SK-N-SH (cell line): ENCODE measurements at regions not wholly inside any gene's neighbourhood (a gene's known extent, or its start where the extent isn't known, plus 50 kb on each side); places are given as distances from the start of the nearest gene placed in this dataset.

ENCODE experiments used
- CTCF ChIA-PET: fragments of 300-600, 350-600 bp; formaldehyde crosslinking; extraction: SDS; loops from one replicate; lab custom pipeline; 2021; lab: Yijun Ruan, JAX
- POLR2A ChIA-PET: fragments of 350-600 bp; sonication (Branson Sonifier 250); formaldehyde crosslinking; extraction: SDS; loops from one replicate; lab custom pipeline; 2020; ENCODE audit warnings: antibody characterized with exemption, inconsistent platforms; lab: Yijun Ruan, JAX
- DNase-seq: peaks from one replicate; pipeline ENCODE4 v3.0.0; 2012
- H2AFZ ChIP-seq: fragments of 200-600 bp; sonication (generic); 2 replicates; pipeline ENCODE4 v1.8.1; 2016; ENCODE audit warnings: antibody characterized with exemption, mild to moderate bottlenecking, low read depth
- H3F3A ChIP-seq: fragments of 200-600 bp; sonication (generic); replicated peaks from 2 replicates; pipeline ENCODE3; 2016; ENCODE audit warnings: antibody characterized with exemption, mild to moderate bottlenecking; ENCODE audit not compliant: insufficient read depth
- H3K27ac ChIP-seq, 2 experiments: fragments of 200-500 bp in 1 of 2; fragments of 200-600 bp in 1 of 2; sonication (Bioruptor generic) in 1 of 2; sonication (generic), shearing (Covaris generic) in 1 of 2; 2 replicates each; pipeline versions ENCODE4 v1.5.1 to v1.6.1; 2014 to 2016; ENCODE audit warnings: low read depth in 2 of 2, inconsistent platforms in 1 of 2, low read length in 1 of 2, mild to moderate bottlenecking in 1 of 2, mixed read lengths in 1 of 2
- H3K27me3 ChIP-seq: fragments of 200-600 bp; sonication (generic), shearing (Covaris generic); 2 replicates; pipeline ENCODE4 v1.6.1; 2016; ENCODE audit warnings: mixed run types; ENCODE audit not compliant: insufficient read depth
- H3K36me3 ChIP-seq, 2 experiments: fragments of 200-500 bp in 1 of 2; fragments of 200-600 bp in 1 of 2; sonication (Bioruptor generic) in 1 of 2; sonication (generic) in 1 of 2; replicated peaks in 1 of 2; 2 replicates each; pipeline versions ENCODE3 to v1.5.1; 2014 to 2016; ENCODE audit warnings: low read length in 1 of 2, mild to moderate bottlenecking in 1 of 2; ENCODE audit not compliant: insufficient read depth in 2 of 2, control insufficient read depth in 1 of 2
- H3K4me1 ChIP-seq, 2 experiments: fragments of 200-500 bp in 1 of 2; fragments of 200-600 bp in 1 of 2; sonication (Bioruptor generic) in 1 of 2; sonication (generic), shearing (Covaris generic) in 1 of 2; 2 replicates each; pipeline versions ENCODE4 v1.5.1 to v1.6.1; 2014 to 2016; ENCODE audit warnings: low read depth in 1 of 2, low read length in 1 of 2, mixed run types in 1 of 2; ENCODE audit not compliant: insufficient read depth in 2 of 2, control insufficient read depth in 1 of 2
- H3K4me2 ChIP-seq: fragments of 200-600 bp; sonication (generic), shearing (Covaris generic); 2 replicates; pipeline ENCODE4 v1.6.1; 2017; ENCODE audit warnings: mixed run types
- H3K4me3 ChIP-seq, 2 experiments: fragments of 200-500 bp in 1 of 2; fragments of 200-600 bp in 1 of 2; sonication (Bioruptor generic) in 1 of 2; sonication (generic), shearing (Covaris generic) in 1 of 2; 2 replicates each; pipeline versions ENCODE4 v1.5.1 to v1.8.1; 2014 to 2016; ENCODE audit warnings: low read depth in 2 of 2, inconsistent platforms in 1 of 2, low read length in 1 of 2, mild to moderate bottlenecking in 1 of 2, mixed read lengths in 1 of 2, moderate library complexity in 1 of 2
- H3K79me2 ChIP-seq: fragments of 200-600 bp; sonication (generic); 2 replicates; pipeline ENCODE4 v1.8.1; 2017; ENCODE audit warnings: mild to moderate bottlenecking; ENCODE audit not compliant: insufficient read depth
- H3K9ac ChIP-seq: fragments of 200-600 bp; sonication (generic); 2 replicates; pipeline ENCODE4 v1.6.1; 2017; ENCODE audit warnings: mixed run types
- H3K9me2 ChIP-seq: fragments of 200-600 bp; sonication (generic); 2 replicates; pipeline ENCODE4 v1.6.1; 2017; ENCODE audit warnings: mixed run types
- H3K9me3 ChIP-seq: fragments of 200-600 bp; sonication (generic); 2 replicates; pipeline ENCODE4 v1.6.1; 2017; ENCODE audit warnings: mixed run types, mild to moderate bottlenecking, moderate library complexity
- H4K20me1 ChIP-seq: fragments of 200-600 bp; sonication (generic); 2 replicates; pipeline ENCODE4 v1.6.1; 2017; ENCODE audit warnings: mild to moderate bottlenecking, mixed run types; ENCODE audit not compliant: insufficient read depth
- ELF1 ChIP-seq: IDR thresholded peaks from 2 replicates; pipeline ENCODE4 v1.4.0; 2012
- EP300 ChIP-seq, 2 experiments: IDR thresholded peaks; 2 replicates each; pipeline versions ENCODE4 v1.4.0 to v1.6.1; 2012; ENCODE audit warnings: borderline replicate concordance in 1 of 2, low read depth in 1 of 2, low read length in 1 of 2
- EZH2phosphoT487 ChIP-seq: fragments of 200-600 bp; sonication (generic); IDR thresholded peaks from 2 replicates; pipeline ENCODE4 v1.6.1; 2017; ENCODE audit warnings: low read depth, mixed run types, mild to moderate bottlenecking, antibody characterized with exemption, moderate library complexity, borderline replicate concordance
- FOSL2 ChIP-seq: IDR thresholded peaks from 2 replicates; pipeline ENCODE4 v1.4.0; 2012; ENCODE audit warnings: low read depth, mild to moderate bottlenecking, moderate library complexity, borderline replicate concordance
- FOXJ3 ChIP-seq: sonication (generic); formaldehyde crosslinking; IDR thresholded peaks from 2 replicates; pipeline ENCODE4 v1.5.1; 2020; ENCODE audit warnings: mild to moderate bottlenecking, missing genetic modification reagents
- FOXM1 ChIP-seq: IDR thresholded peaks from 2 replicates; pipeline ENCODE4 v1.4.0; 2012; ENCODE audit warnings: low read depth, mild to moderate bottlenecking
- GATA2 ChIP-seq: sonication (generic); formaldehyde crosslinking; IDR thresholded peaks from 2 replicates; pipeline ENCODE4 v1.5.0; 2020; ENCODE audit warnings: mild to moderate bottlenecking, missing genetic modification reagents
- JUND ChIP-seq: IDR thresholded peaks from 2 replicates; pipeline ENCODE4 v1.4.0; 2012
- MEF2A ChIP-seq: IDR thresholded peaks from 2 replicates; pipeline ENCODE4 v1.4.0; 2012; ENCODE audit warnings: low read depth, borderline replicate concordance
- MXI1 ChIP-seq: IDR thresholded peaks from 2 replicates; pipeline ENCODE4 v1.6.1; 2012; ENCODE audit warnings: mild to moderate bottlenecking, low read depth, low read length, improper control_type of control experiment
- NFIC ChIP-seq: IDR thresholded peaks from 2 replicates; pipeline ENCODE4 v1.4.0; 2012; ENCODE audit warnings: borderline replicate concordance
- NRF1 ChIP-seq: IDR thresholded peaks from 2 replicates; pipeline ENCODE4 v1.6.1; 2012; ENCODE audit warnings: low read depth, mild to moderate bottlenecking, low read length
- POLR2AphosphoS5 ChIP-seq: IDR thresholded peaks from 2 replicates; pipeline ENCODE4 v1.6.1; 2012; ENCODE audit warnings: low read depth, low read length
- RAD21 ChIP-seq: IDR thresholded peaks from 2 replicates; pipeline ENCODE4 v1.6.1; 2012; ENCODE audit warnings: mild to moderate bottlenecking, low read length
- SMC3 ChIP-seq: IDR thresholded peaks from 2 replicates; pipeline ENCODE4 v1.6.1; 2012; ENCODE audit warnings: low read depth, low read length, improper control_type of control experiment
- TCF12 ChIP-seq: IDR thresholded peaks from 2 replicates; pipeline ENCODE4 v1.4.0; 2012
- TEAD4 ChIP-seq: IDR thresholded peaks from 2 replicates; pipeline ENCODE4 v1.4.0; 2012; ENCODE audit warnings: mild to moderate bottlenecking, borderline replicate concordance; ENCODE audit not compliant: insufficient read depth
- WGBS: methylation state at CpG from one replicate; pipeline ENCODE4 v1.1.6; 2017; ENCODE audit warnings: low lambda C conversion rate; 5-methylcytosine and 5-hydroxymethylcytosine counted together
- TF ChIP-seq, protein P1 (sequence below): IDR thresholded peaks from 2 replicates; pipeline ENCODE4 v1.4.0; 2012; ENCODE audit warnings: low read depth
- TF ChIP-seq, protein P2 (sequence below): IDR thresholded peaks from 2 replicates; pipeline ENCODE4 v1.4.0; 2012; ENCODE audit warnings: low read depth, borderline replicate concordance
- TF ChIP-seq, protein P3 (sequence below): IDR thresholded peaks from 2 replicates; pipeline ENCODE4 v1.4.0; 2012; ENCODE audit warnings: low read depth, borderline replicate concordance

DNA sequence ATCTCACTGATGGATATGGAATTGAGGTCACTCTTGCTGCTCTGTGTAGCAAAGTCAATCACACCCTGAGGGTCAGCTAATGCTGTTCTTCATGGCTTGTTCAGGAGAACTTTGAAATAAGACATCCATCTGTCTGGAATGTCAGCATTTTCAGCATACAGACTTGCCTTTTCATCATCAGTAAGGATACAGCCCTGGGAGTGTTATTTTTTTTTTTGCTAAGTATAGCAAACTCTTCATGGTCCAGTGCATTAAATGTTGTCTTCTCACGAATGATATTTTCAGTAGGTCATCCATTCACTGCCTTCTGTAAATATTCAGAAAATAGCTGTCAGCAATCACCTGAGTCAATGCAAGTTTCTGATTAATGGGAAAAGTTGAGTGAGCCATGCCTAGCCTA lies 268.8 kb upstream of the SMIM31 start:
- 5% methylated on average over 1 of the region's 1 CpG for WGBS
- no peak for DNase-seq
- ChIA-PET CTCF (no interaction called here), POLR2A (no interaction called here)
- H2AFZ ChIP-seq: no peak overlapping the region
- no peaks in the 10 kb centered on the region for H3K79me2 ChIP-seq
- no peaks in the 10 kb centered on the region for H3K36me3 ChIP-seq
- no peaks in the 10 kb centered on the region for H3K9me2 ChIP-seq
- no peaks in the 10 kb centered on the region for H3K9me3 ChIP-seq
- peaks cover 0 to 13% of the 10 kb centered on the region in 2 experiments; a peak in 1 of 4 replicates for H3K4me1 ChIP-seq
- no peaks in the 10 kb centered on the region for H4K20me1 ChIP-seq
- TF ChIP-seq, protein P1, sequence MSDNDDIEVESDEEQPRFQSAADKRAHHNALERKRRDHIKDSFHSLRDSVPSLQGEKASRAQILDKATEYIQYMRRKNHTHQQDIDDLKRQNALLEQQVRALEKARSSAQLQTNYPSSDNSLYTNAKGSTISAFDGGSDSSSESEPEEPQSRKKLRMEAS: no peak
- TF ChIP-seq EZH2phosphoT487 (no peak), NRF1 (no peak), TEAD4 (no peak), JUND (no peak), GATA2 (CRISPR knock-in tag) (no peak), FOXJ3 (CRISPR knock-in tag) (no peak), NFIC (no peak), TCF12 (no peak), POLR2AphosphoS5 (no peak), SMC3 (no peak), MEF2A (no peak), RAD21 (no peak), FOSL2 (no peak)
- TF ChIP-seq, protein P2, sequence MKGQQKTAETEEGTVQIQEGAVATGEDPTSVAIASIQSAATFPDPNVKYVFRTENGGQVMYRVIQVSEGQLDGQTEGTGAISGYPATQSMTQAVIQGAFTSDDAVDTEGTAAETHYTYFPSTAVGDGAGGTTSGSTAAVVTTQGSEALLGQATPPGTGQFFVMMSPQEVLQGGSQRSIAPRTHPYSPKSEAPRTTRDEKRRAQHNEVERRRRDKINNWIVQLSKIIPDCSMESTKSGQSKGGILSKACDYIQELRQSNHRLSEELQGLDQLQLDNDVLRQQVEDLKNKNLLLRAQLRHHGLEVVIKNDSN: no peak
- TF ChIP-seq, protein P3, sequence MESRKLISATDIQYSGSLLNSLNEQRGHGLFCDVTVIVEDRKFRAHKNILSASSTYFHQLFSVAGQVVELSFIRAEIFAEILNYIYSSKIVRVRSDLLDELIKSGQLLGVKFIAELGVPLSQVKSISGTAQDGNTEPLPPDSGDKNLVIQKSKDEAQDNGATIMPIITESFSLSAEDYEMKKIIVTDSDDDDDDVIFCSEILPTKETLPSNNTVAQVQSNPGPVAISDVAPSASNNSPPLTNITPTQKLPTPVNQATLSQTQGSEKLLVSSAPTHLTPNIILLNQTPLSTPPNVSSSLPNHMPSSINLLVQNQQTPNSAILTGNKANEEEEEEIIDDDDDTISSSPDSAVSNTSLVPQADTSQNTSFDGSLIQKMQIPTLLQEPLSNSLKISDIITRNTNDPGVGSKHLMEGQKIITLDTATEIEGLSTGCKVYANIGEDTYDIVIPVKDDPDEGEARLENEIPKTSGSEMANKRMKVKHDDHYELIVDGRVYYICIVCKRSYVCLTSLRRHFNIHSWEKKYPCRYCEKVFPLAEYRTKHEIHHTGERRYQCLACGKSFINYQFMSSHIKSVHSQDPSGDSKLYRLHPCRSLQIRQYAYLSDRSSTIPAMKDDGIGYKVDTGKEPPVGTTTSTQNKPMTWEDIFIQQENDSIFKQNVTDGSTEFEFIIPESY: no peak
- H3K9ac ChIP-seq: no peak overlapping the region
- H3K4me3 ChIP-seq: no peak overlapping the region
- H3K27ac ChIP-seq: no peak overlapping the region
- H3F3A ChIP-seq: no peaks in the 10 kb centered on the region
- no peaks in the 10 kb centered on the region for H3K27me3 ChIP-seq
- no peak overlapping the region for H3K4me2 ChIP-seq

DNA sequence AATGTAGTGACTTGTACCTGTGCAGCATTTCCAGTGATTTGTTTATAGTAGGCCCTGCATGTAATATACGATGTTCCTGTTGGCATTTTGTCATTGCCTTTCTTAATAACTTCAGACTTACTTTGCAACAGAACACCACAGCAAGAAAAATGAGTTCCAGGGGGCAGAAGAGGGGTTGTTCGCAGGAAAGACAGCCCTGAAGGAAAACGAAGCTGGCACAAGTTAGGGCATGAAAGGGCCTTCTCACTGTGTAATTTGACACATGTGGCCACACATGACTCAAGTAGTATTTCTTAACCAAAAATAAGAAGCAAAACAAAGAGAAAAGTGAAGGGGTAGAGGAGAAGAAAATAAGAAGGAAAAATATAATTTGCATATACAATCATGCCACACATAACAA lies 265.8 kb upstream of the SMIM31 start:
- POLR2A ChIA-PET: no interaction called here

More for the DNA sequence above, 265.8 kb upstream of the SMIM31 start:
- CTCF ChIA-PET: no interaction called here
- Histone ChIP-seq H3K27me3 (no peaks in the 10 kb centered on the region), H4K20me1 (no peaks in the 10 kb centered on the region), H3K27ac (no peak overlapping the region), H3K9me2 (no peaks in the 10 kb centered on the region), H3K4me3 (no peak overlapping the region)
- no peak for TF ChIP-seq TCF12
- TF ChIP-seq MXI1: no peak
- TF ChIP-seq, protein P3: no peak
- TF ChIP-seq NFIC: no peak
- TF ChIP-seq EP300 (IDR thresholded peaks at IDR 0.05; ENCODE audit: borderline replicate concordance in 1 of 2, low read depth in 1 of 2, low read length in 1 of 2): no peak
- TF ChIP-seq SMC3: no peak
- TF ChIP-seq ELF1: no peak
- TF ChIP-seq FOXM1: no peak
- TF ChIP-seq, all 33 proteins: peak for 0
- no peak overlapping the region for H3K9ac ChIP-seq
- no peaks in the 10 kb centered on the region for H3K79me2 ChIP-seq
- no peak for DNase-seq
- no peaks in the 10 kb centered on the region for H3K36me3 ChIP-seq
- WGBS: 2% methylated on average over 3 of the region's 3 CpGs
- H3K4me1 ChIP-seq: peaks cover 0 to 10% of the 10 kb centered on the region in 2 experiments; a peak in 1 of 4 replicates
- no peaks in the 10 kb centered on the region for H3F3A ChIP-seq
- H3K4me2 ChIP-seq: no peak overlapping the region
- no peaks in the 10 kb centered on the region for H3K9me3 ChIP-seq
- no peak overlapping the region for H2AFZ ChIP-seq
